NCI-H1694 (cell line): ENCODE measurements at regions not wholly inside any gene's neighbourhood (a gene's known extent, or its start where the extent isn't known, plus 50 kb on each side); places are given as distances from the start of the nearest gene placed in this dataset.

Source experiments
- DNase-seq: peaks from one replicate; lab custom pipeline; 2025; lab: John Stamatoyannopoulos, UW

DNA sequence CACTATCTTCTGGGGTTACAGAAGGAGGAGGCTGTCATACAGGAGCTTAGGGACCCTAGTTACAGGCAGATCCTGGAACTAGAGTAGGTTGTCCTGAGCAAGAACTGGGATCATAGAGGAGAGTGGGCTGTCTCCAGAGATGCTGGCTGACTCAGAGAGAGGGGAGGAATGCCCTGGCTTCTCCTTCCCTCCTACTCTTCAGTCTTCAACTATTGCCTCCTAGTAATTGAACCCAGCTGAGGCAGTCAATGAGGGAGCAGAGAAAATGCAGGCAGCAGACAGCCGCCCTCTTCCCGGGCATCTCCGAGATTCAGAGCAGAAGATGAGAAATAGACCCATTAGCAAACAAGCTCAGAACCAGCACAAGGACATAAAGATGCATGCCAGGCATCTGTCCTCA, 118.3 kb upstream of the PDE5A start:
- DNase-seq: no peak

GRCh38 chr4:119745351-119745750, 116.7 kb upstream of the PDE5A start:
- no peak for DNase-seq

DNA sequence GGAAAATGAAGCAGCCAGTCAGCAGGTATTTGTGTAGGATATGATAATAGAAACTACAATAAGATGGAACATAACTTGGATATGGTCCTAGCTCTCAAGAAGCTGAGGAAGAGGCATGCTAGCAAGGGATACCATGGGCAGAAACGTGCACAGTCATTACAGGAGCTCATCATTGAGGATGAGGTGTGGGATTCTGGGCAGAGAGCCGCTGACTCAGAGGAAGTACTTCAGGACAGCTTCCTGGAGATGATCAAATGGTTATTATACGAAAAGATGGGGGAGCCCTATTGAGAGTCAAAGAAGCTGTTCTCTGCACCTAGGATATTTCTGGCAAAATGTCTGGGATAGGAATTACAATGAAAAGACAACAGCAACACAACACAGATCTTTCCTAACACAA, 116.0 kb upstream of the PDE5A start:
- no peak for DNase-seq

GRCh38 chr4:119743644-119744043, 115.0 kb upstream of the PDE5A start:
- DNase-seq: no peak

GRCh38 chr4:119739796-119740195, 111.2 kb upstream of the PDE5A start:
- DNase-seq: no peak

DNA sequence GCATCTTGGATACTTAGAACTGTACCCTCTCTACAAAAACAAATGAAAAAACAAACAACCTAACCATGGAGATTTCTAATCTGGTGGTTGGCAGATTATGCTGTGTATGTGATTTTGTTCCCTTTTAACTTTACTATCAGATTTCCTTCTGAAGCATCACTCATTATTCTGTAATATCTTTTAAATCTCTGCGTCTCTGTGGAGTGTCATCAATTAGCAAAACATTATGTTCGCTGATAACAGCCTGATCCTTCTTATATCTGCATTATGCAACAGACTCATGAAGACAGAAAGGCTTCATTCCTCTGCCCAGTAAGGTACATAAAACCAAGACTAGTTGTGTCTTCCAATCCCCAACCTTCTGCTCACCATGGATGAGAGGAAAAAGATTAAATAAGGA, 110.3 kb upstream of the PDE5A start:
- no peak for DNase-seq

DNA sequence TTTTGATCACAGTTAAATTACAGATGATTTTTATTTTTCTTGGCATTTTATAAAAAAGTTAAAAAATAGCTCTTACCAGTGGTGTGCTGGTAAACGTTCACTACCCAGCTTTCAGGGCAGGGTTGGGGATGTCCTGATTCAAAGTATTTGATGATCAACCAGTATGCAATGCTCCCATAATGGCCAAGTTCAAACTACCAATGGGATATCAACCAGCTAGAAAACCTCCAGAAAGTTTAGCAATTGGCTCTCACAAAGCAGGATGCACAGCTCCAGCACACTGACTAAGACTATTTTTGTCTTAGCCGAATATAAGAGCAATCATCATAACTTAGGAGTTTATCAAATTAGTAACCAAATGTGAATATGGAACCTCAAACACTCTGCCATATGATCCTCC, 108.0 kb upstream of the PDE5A start:
- no peak for DNase-seq

DNA sequence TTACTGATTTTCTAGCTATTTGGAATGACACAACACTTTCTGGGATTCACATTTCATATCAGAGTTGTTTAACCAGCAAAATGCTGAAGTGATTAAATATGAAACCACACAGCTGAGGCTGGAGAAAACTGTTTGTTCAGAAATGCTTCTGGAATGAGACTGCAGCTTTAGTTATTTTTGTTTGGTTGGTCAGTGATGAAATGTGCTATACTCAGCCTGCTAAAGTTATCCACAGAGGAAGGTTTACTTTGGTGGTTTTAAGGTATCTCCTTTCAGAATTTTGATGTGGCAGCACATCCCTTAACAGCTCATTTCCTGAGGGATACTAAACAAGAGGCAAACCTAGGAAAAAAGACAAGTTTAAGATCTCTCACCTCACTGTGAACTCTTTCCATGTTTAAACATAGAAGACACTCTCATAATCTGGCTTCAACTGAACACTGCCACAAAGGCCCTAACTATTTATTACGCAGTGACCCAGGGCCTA, 106.6 kb upstream of the PDE5A start:
- no peak for DNase-seq

DNA sequence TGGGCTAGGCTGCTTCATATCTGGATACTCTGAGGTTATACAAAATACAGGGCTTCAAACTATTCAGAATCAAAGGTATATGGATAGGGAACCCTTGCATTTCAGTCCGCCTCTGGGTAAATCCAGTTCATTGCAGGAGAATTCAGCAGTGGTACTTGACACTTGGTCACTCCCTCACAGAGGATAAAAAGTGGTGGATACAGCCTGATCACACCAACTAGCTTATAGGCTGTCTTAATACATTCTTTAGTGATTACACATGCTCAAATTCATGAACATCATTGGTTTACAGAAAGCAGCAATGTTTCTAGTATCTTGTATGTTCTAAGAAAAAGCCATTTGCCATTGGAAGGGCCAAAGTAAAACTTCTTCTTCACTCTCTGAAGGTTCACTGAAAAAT, 104.8 kb upstream of the PDE5A start:
- no peak for DNase-seq

DNA sequence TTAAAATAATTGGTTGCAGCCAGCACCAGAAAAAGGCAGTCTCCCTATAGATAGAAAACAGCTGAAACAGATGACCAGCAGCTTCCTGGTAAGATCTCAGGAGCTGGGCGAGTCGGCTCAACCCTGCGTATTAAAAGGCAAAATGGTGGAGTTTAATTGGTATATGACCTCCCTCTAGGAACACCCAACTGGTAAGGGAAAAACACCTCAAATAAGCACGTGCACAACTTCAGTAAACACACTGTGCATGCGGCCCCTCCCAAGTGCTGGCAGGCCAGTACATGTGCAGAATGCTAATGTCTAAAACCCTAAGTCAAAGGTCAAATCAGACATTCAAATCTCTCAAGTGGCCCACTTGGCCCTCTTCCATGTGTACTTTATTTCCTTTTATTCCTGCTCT, 103.2 kb upstream of the PDE5A start:
- no peak for DNase-seq

DNA sequence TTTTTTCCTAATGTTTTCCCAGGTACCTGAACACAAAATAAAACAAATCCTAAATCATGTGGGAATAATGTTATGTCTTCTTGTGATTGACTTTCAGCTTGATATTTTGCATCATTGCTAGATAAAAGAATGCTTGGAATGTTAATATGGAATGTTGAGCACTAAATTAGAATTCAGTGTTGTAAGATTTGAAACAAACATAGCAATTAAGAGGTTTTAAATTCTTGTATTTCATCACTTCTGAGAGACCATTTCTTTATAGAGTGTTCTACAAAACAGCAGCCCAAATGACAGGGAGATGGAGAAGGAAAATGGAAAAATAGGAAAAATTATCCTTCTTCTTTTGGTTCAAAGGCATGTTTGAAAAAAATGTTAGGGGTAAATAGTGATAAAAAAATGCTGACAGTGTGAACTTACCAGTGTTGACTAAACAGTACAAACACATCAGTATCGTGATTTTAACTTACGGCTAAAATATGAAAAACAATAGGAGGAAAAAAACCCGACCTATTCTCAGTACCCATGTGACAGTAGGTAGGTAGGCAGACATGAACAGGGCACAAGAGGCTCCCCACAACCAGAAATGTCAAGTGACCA, 102.6 kb upstream of the PDE5A start:
- DNase-seq: no peak

DNA sequence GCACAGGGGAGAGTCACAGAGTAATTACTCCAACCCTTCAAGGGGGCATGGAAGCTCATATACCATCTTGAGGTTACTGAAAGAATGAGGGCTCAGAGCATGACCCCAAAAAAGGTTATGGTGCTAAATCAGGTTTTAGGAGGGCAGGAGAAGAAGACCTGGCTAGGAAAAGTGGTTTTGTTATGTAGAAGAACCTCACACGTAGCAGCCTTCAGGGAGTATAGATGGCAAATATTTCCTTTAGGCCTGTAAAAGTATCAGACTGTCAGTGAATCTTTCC, 102.0 kb upstream of the PDE5A start:
- no peak for DNase-seq

DNA sequence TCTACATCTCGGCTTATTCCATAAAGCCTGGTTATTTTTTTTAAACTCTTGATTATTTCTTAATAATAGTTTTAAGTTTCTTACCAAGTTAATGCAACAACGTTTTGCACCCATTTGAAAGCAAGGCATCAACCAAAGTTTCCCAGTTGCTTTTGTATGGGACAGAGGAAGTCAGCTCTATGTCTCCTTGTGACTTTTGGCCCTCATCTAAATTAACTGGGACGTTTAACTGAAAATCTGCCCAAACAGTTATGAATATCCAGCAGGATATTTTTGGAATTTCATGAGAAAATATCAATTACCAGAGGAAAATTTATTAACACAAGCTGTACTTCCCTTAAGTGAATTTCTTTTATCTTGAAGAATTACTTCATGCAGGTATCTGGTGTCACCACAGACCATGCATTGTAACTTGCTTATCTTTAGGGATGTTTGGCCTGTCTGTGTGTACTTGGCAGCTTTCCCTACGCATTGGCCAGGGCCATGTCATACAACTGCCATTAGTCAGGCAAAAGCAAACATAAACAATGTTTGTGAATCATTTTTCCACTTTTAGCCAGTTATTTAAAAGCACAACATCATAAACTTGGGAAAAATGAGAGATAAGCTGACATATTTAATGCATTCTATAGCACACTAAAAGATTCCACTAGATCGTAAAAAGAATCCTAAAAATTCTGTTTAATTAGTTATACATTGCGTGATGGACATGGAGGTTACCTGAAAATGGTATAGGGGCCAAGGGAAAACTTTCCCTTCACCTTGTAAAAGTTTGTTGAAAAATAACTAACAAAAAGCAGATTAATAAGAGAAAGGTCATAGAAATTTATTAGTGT, 101.4 kb upstream of the PDE5A start:
- DNase-seq: no peak

DNA sequence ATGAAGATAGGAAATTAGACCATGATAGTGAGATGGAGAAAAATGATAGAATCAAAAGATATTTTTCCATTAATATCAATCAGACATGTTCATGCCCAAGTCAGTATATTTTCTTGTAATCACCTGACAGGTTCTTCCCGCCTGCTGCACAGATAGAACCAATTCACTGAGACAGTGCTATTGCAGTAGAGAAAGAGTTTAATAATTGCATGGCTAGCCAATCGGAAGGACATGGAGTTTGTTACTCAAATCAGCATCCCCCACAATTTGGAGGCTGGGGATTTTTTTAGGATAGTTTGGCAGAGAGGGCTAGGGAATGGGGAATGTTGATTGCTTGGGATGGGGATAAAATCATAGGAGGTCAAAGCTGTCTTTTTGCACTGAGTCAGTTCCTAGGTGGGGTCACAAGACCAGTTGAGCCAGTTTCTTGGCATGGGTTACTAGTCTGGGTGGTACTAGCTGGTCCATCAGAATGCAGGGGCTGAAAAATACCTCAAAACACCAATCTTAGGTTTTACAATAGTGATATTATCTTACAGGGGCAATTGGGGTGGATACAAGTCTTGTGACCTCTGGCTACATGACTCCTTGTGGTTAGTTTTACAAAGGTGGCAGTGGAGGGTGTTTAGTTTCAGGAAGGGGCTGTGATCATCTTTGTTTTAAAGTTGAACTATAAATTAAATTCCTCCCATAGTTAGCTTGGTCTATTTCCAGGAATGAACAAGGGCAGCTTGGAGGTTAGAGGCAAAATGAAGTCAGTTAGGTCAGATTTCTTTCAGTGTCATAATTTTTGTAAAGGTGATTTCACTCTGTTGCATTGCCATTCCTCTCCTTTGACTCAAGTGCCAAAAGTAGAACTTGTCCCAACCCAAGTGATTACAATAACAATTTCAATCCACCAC, 100.3 kb upstream of the PDE5A start:
- no peak for DNase-seq

DNA sequence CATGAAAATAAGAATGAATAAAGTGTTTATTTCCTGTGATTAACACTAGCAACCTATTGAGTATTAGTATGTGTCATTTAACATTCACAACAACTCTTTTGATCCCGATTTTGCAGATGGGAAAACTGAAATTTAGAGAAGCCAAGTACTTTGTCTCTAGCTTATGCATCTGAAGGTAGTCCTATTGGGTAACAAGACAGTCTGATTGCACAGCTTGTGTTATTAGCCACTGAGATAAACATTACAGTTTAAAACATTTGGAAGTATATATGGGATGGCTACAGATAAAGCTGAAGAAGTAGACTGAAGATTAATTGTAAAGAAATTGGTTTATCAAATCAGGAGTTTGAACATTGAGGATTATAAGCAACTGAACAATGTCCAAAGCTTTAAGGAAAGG, 99.6 kb upstream of the PDE5A start:
- no peak for DNase-seq

- DNase-seq: no peak
Measured at GRCh38 chr4:119726505-119726904, 97.9 kb upstream of the PDE5A start.

DNA sequence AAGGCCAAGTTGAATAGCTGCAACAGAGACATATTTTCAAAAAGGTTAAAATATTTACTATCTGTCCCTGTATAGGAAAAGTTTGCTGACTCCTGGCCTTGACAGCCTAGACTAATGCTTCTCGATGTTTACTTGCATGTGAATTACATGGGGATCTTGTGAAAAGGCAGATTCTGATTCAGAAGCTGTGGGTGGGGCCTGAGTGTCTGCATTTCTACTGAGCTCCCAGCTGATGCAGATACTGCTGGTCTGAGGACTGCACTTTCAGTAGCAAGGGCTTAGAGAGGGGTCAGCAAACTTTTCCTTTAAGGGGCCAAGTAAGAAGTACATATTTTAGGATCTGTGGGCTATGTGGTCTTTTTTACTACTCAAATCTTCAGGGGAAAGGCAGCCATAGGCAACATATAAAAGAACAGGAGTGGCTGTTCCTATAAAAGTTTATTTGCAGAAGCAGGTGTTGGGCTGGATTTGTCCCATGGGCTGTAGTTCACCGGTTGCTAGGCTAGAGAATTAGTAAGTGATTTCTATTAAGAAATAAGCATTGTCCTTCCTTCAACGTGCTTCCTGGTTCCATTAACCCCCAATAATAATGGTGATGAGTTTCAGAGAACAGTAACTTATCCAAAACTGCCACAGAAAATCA, 97.2 kb upstream of the PDE5A start:
- DNase-seq: no peak

DNA sequence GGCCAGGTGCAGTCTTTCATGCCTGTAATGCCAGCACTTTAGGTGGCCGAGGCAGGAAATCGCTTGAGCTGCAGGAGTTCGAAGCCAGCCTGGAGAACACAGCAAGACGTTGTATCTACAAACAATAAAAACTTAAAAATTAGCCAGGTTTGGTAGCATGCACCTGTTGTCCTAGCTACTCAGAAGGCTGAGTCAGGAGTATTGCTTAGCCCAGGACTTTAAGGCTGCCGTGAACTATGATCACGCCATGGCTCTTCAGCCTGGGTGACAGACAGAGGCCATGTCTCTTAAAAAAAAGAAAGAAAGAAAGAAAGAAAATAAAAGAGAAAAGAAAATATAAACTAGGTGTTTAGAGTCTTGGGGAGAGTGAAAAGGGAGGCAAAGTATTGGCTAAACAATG, 96.4 kb upstream of the PDE5A start:
- no peak for DNase-seq

GRCh38 chr4:119722670-119723069, 94.1 kb upstream of the PDE5A start:
- DNase-seq: no peak

- DNase-seq: no peak
Measured at GRCh38 chr4:119721878-119722277, 93.3 kb upstream of the PDE5A start.

DNA sequence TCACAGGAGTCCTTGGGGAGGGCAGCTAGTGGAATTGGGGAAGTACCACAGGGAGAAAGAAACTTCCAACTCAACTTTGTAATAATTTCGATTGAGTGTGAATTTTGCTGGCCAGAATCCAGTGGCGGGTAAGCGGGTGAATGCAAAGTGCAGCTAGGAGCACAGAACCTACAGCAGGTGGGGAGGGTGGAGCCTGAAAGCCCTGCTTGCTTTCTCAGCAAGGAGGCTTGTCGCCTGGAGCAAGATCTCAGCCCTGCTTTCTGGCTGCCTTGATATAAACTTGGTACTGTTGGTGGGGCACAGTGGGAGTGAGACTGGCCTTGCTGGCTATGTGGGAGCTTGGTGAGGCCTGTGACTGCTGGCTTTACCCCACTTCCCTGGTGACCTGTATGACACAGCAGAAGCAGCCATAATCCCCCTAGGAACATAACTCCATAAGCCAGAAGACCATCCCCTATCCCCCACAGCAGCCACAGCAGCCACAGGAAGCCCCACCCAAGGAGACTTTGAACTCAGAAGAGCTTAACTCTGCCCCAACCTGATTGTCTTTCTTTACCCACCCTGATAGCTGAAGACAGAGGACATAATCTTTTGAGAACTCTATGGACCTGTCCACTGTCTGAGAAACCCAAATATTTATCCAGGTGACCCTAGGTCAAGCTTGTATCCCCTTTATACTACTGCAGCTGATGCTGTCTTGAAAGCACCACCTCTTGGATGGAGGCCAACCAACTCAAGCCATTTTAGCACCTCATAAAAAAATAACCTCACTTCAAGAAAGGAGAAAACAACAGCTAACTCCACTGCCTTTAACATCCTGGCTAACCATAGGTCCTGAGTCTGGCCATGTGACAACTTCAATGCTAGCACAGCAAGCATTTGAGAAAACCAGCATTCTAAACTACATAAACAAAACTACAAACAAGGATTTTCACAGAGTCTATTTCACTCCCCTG, 87.2 kb upstream of the PDE5A start:
- DNase-seq: no peak
